GM12878 (cell line): ENCODE measurements at regions not wholly inside any gene's neighbourhood (a gene's known extent, or its start where the extent isn't known, plus 50 kb on each side); places are given as distances from the start of the nearest gene placed in this dataset.

Experiments used
- ATAC-seq: fragments of 200-7000 bp; cut with Tn5 transposase; 3 replicates; pipeline ENCODE4 v1.9.1; 2020; ENCODE audit warnings: mild to moderate bottlenecking, moderate library complexity
- BruUV-seq: library from RNA; stranded (reverse); fragments of 400-500 nt; replicated peaks from 2 replicates; lab custom pipeline; 2021; lab: Mats Ljungman, UMichigan
- CTCF ChIA-PET: fragments of 300-600 bp; sonication (Branson Sonifier 250); formaldehyde crosslinking; extraction: SDS; loops from one replicate; lab custom pipeline; 2021; ENCODE audit warnings: inconsistent platforms; lab: Yijun Ruan, JAX
- POLR2A ChIA-PET: fragments of 350-600 bp; formaldehyde crosslinking; extraction: SDS; loops from one replicate; lab custom pipeline; 2021; ENCODE audit warnings: inconsistent platforms; lab: Charles Lee
- RAD21 ChIA-PET: fragments of 300-600 bp; sonication (Branson Sonifier 250); formaldehyde crosslinking; loops from one replicate; lab custom pipeline; 2023; ENCODE audit warnings: antibody characterized with exemption; ENCODE audit not compliant: unreplicated experiment; lab: Charles Lee
- SMC1A ChIA-PET: fragments of 300-600 bp; sonication (Branson Sonifier 250); formaldehyde crosslinking; loops from one replicate; lab custom pipeline; 2023; ENCODE audit not compliant: unreplicated experiment, uncharacterized antibody; lab: Charles Lee
- DNase-seq: peaks from one replicate; pipeline ENCODE4 v3.0.0-alpha.2; 2011; ENCODE audit warnings: low read depth, low spot score
- FAIRE-seq: peaks from 3 replicates; lab custom pipeline; 2011; peaks lifted over from hg19 to GRCh38; lab: Jason Lieb, UNC
- H2AFZ ChIP-seq: 2 replicates; pipeline ENCODE4 v1.6.0; 2011; ENCODE audit warnings: low read depth, low read length, control low read depth; ENCODE audit not compliant: control insufficient read depth
- H3K27ac ChIP-seq: 2 replicates; pipeline ENCODE4 v1.5.1; 2011; ENCODE audit warnings: control low read depth; ENCODE audit not compliant: control insufficient read depth, insufficient read depth
- H3K27me3 ChIP-seq, 2 experiments: replicated peaks in 1 of 2; 2 replicates each; pipeline versions ENCODE4 v1.6.0 to v1.6.1; 2011; ENCODE audit warnings: low read length in 1 of 2; ENCODE audit not compliant: control insufficient read depth in 2 of 2, insufficient read depth in 2 of 2
- H3K36me3 ChIP-seq, 2 experiments: 2 replicates each; pipeline ENCODE4 v1.5.1; 2011; ENCODE audit warnings: low read length in 1 of 2; ENCODE audit not compliant: control insufficient read depth in 2 of 2, insufficient read depth in 2 of 2
- H3K4me1 ChIP-seq: 2 replicates; pipeline ENCODE4 v1.6.1; 2011; ENCODE audit warnings: mild to moderate bottlenecking, low read length, moderate library complexity, mixed read lengths; ENCODE audit not compliant: control insufficient read depth, insufficient read depth
- H3K4me2 ChIP-seq: 2 replicates; pipeline ENCODE4 v1.6.0; 2011; ENCODE audit warnings: control low read depth; ENCODE audit not compliant: control insufficient read depth, insufficient read depth
- H3K4me3 ChIP-seq: fragments of 200-600 bp; sonication (generic); 2 replicates; pipeline ENCODE4 v1.5.1; 2016
- H3K79me2 ChIP-seq: 2 replicates; pipeline ENCODE4 v1.6.0; 2011; ENCODE audit warnings: low read length; ENCODE audit not compliant: control insufficient read depth, insufficient read depth
- H3K9ac ChIP-seq: 2 replicates; pipeline ENCODE4 v1.8.0; 2011; ENCODE audit warnings: low read length, control low read depth, mixed read lengths; ENCODE audit not compliant: control insufficient read depth, insufficient read depth
- H3K9me3 ChIP-seq: replicated peaks from 3 replicates; pipeline ENCODE4 v1.5.1; 2011; ENCODE audit warnings: mild to moderate bottlenecking, low read length; ENCODE audit not compliant: control insufficient read depth, insufficient read depth
- H4K20me1 ChIP-seq: 2 replicates; pipeline ENCODE4 v1.6.0; 2011; ENCODE audit not compliant: control insufficient read depth, insufficient read depth
- ATF2 ChIP-seq: IDR thresholded peaks from 2 replicates; pipeline ENCODE4 v1.6.1; 2012; ENCODE audit warnings: low read length, inconsistent platforms
- ATF3 ChIP-seq: IDR thresholded peaks from 2 replicates; pipeline ENCODE4 v1.6.1; 2011; ENCODE audit warnings: low read depth, mild to moderate bottlenecking, low read length, moderate library complexity, borderline replicate concordance; ENCODE audit errors: extremely low read depth
- ATF7 ChIP-seq: fragments of 450-650 bp; IDR thresholded peaks from 2 replicates; pipeline ENCODE4 v1.6.1; 2016; ENCODE audit warnings: low read depth, mild to moderate bottlenecking
- BCL11A ChIP-seq: IDR thresholded peaks from 2 replicates; pipeline ENCODE4 v1.6.1; 2011; ENCODE audit warnings: low read depth, low read length
- BMI1 ChIP-seq: fragments of 450-650 bp; IDR thresholded peaks from 2 replicates; pipeline ENCODE4 v1.6.1; 2016; ENCODE audit warnings: mild to moderate bottlenecking, moderate library complexity, borderline replicate concordance
- CBX3 ChIP-seq: fragments of 200-600 bp; sonication (generic); IDR thresholded peaks from 2 replicates; pipeline ENCODE4 v1.6.1; 2016; ENCODE audit warnings: low read depth, borderline replicate concordance
- E2F8 ChIP-seq: fragments of 450-650 bp; IDR thresholded peaks from 2 replicates; pipeline ENCODE4 v1.6.1; 2018; ENCODE audit warnings: mild to moderate bottlenecking, low read depth, moderate library complexity; ENCODE audit not compliant: partially characterized antibody
- FOS ChIP-seq: IDR thresholded peaks from 3 replicates; pipeline ENCODE4 v1.6.1; 2011; ENCODE audit warnings: borderline replicate concordance; ENCODE audit not compliant: insufficient read length; ENCODE audit errors: extremely low read depth
- GATAD2B ChIP-seq: fragments of 450-650 bp; conservative IDR thresholded peaks from 2 replicates; pipeline ENCODE4 v1.6.1; 2017; ENCODE audit warnings: low read depth, mild to moderate bottlenecking, moderate library complexity
- IRF4 ChIP-seq: IDR thresholded peaks from 2 replicates; pipeline ENCODE4 v1.6.1; 2011; ENCODE audit warnings: low read depth, low read length
- JUNB ChIP-seq: IDR thresholded peaks from 2 replicates; pipeline ENCODE4 v1.6.1; 2016; ENCODE audit warnings: antibody characterized with exemption, mild to moderate bottlenecking
- JUND ChIP-seq: IDR thresholded peaks from 2 replicates; pipeline ENCODE4 v1.6.1; 2012; ENCODE audit warnings: low read depth, mild to moderate bottlenecking, low read length, improper control_type of control experiment, moderate library complexity
- MAX ChIP-seq: IDR thresholded peaks from 2 replicates; pipeline ENCODE4 v1.6.1; 2012; ENCODE audit warnings: low read depth, low read length, improper control_type of control experiment
- MTA3 ChIP-seq: IDR thresholded peaks from 2 replicates; pipeline ENCODE4 v1.6.1; 2012; ENCODE audit warnings: low read length, inconsistent platforms, borderline replicate concordance
- NFXL1 ChIP-seq: fragments of 450-650 bp; IDR thresholded peaks from 2 replicates; pipeline ENCODE4 v1.6.1; 2017; ENCODE audit warnings: antibody characterized with exemption, mild to moderate bottlenecking, borderline replicate concordance
- RFX5 ChIP-seq: IDR thresholded peaks from 2 replicates; pipeline ENCODE4 v1.6.1; 2011; ENCODE audit warnings: low read depth, low read length, improper control_type of control experiment
- SIN3A ChIP-seq: IDR thresholded peaks from 2 replicates; pipeline ENCODE4 v1.6.1; 2012; ENCODE audit warnings: low read depth, low read length, improper control_type of control experiment
- TCF7 ChIP-seq: IDR thresholded peaks from 2 replicates; pipeline ENCODE4 v1.6.1; 2014; ENCODE audit warnings: antibody characterized with exemption, borderline replicate concordance
- ZNF207 ChIP-seq: fragments of 450-650 bp; IDR thresholded peaks from 2 replicates; pipeline ENCODE4 v1.6.1; 2014; ENCODE audit warnings: antibody characterized with exemption, mild to moderate bottlenecking, borderline replicate concordance
- ZNF217 ChIP-seq: fragments of 450-650 bp; IDR thresholded peaks from 2 replicates; pipeline ENCODE4 v1.6.1; 2017; ENCODE audit warnings: antibody characterized with exemption, mild to moderate bottlenecking
- WGBS: methylation state at CpG from one replicate; pipeline ENCODE4 v1.1.6; 2016; ENCODE audit warnings: low lambda C conversion rate; ENCODE audit not compliant: insufficient replicate concordance, insufficient coverage; ENCODE audit errors: missing lambda C conversion rate; 5-methylcytosine and 5-hydroxymethylcytosine counted together
- in situ Hi-C: fragments of 300-500 bp; cut with MboI; formaldehyde crosslinking; loops from 9 replicates; pipeline ENCODE4 v1.14.3; 2018; ENCODE audit warnings: mixed read lengths
- intact Hi-C: fragments of 100-400 bp; cut with micrococcal nuclease; formaldehyde crosslinking; loops from one replicate; pipeline ENCODE4 v1.14.2; 2022; ENCODE audit not compliant: unreplicated experiment

- Histone ChIP-seq H3K4me1 (no peaks in the 10 kb centered on the region), H3K4me2 (no peak overlapping the region), H4K20me1 (no peaks in the 10 kb centered on the region), H3K9ac (no peak overlapping the region), H3K4me3 (no peak overlapping the region), H2AFZ (no peak overlapping the region), H3K79me2 (no peaks in the 10 kb centered on the region), H3K27ac (no peak overlapping the region), H3K27me3 (no peaks in the 10 kb centered on the region), H3K36me3 (no peaks in the 10 kb centered on the region), H3K9me3 (no peaks in the 10 kb centered on the region)
- intact Hi-C loops (no loop called here), in situ Hi-C loops (no loop called here)
- WGBS = 38% methylated on average over 5 of the region's 5 CpGs
- ATAC-seq (no peak), DNase-seq (no peak), FAIRE-seq (no peak)
- ChIA-PET POLR2A (no interaction called here), RAD21 (no interaction called here), CTCF (no interaction called here), SMC1A (no interaction called here)
- TF ChIP-seq RFX5 (no peak), IRF4 (no peak), MTA3 (no peak), GATAD2B (no peak), E2F8 (no peak), ZNF217 (no peak), ZNF207 (no peak), BMI1 (no peak), ATF7 (no peak), TCF7 (no peak), MAX (no peak), SIN3A (no peak), JUNB (no peak), BCL11A (no peak), JUND (no peak), CBX3 (no peak), ATF3 (no peak), FOS (no peak), ATF2 (no peak), NFXL1 (no peak)
- no TSS peak for BruUV-seq
Measured at GRCh38 chr2:173599821-173600359, 245.2 kb downstream of the CDCA7 start.
